NCI-H187 (cell line): ENCODE measurements at regions not wholly inside any gene's neighbourhood (a gene's known extent, or its start where the extent isn't known, plus 50 kb on each side); places are given as distances from the start of the nearest gene placed in this dataset.

Experiments
- DNase-seq, 2 experiments: peaks; one replicate each; lab custom pipeline; 2025; lab: John Stamatoyannopoulos, UW

GRCh38 chr18:67232406-67232805 lies 284.1 kb downstream of the DSEL start:
- no peak for DNase-seq

GRCh38 chr18:67222887-67223286 lies 293.6 kb downstream of the DSEL start:
- DNase-seq = no peak

- DNase-seq = no peak
Measured at GRCh38 chr18:67219821-67220220, 296.7 kb downstream of the DSEL start.

- DNase-seq = no peak
Measured at GRCh38 chr18:67218556-67218955, 298.0 kb downstream of the DSEL start.

- no peak for DNase-seq
Measured at GRCh38 chr18:67217551-67218166, 298.9 kb downstream of the DSEL start.

- no peak for DNase-seq
Measured at GRCh38 chr18:67216846-67217245, 299.7 kb downstream of the DSEL start.

GRCh38 chr18:67215686-67216085 lies 300.8 kb downstream of the DSEL start:
- DNase-seq = no peak

- no peak for DNase-seq
Measured at GRCh38 chr18:67211646-67212045, 304.9 kb downstream of the DSEL start.

GRCh38 chr18:67200665-67201064 lies 315.9 kb downstream of the DSEL start:
- no peak for DNase-seq

GRCh38 chr18:67199993-67200617 lies 316.4 kb downstream of the DSEL start:
- no peak for DNase-seq

- no peak for DNase-seq
Measured at GRCh38 chr18:67194886-67195285, 321.6 kb downstream of the DSEL start.

- no peak for DNase-seq
Measured at GRCh38 chr18:67192535-67192934, 324.0 kb downstream of the DSEL start.

- no peak for DNase-seq
Measured at GRCh38 chr18:67183398-67183797, 333.1 kb downstream of the DSEL start.

- no peak for DNase-seq
Measured at GRCh38 chr18:67179726-67180125, 336.8 kb downstream of the DSEL start.

- DNase-seq = no peak
Measured at GRCh38 chr18:67159662-67160061, 356.9 kb downstream of the DSEL start.

- DNase-seq = no peak
Measured at GRCh38 chr18:67154979-67155378, 361.5 kb downstream of the DSEL start.

GRCh38 chr18:67151366-67151765 lies 365.2 kb downstream of the DSEL start:
- DNase-seq = no peak

GRCh38 chr18:67145586-67146292 lies 370.8 kb downstream of the DSEL start:
- DNase-seq = no peak

GRCh38 chr18:67144329-67144728 lies 372.2 kb downstream of the DSEL start:
- no peak for DNase-seq

- DNase-seq = no peak
Measured at GRCh38 chr18:67143028-67143427, 373.5 kb downstream of the DSEL start.

- DNase-seq = no peak
Measured at GRCh38 chr18:67142604-67143003, 373.9 kb downstream of the DSEL start.

GRCh38 chr18:67140495-67140894 lies 376.0 kb downstream of the DSEL start:
- no peak for DNase-seq

- no peak for DNase-seq
Measured at GRCh38 chr18:67139899-67140298, 376.6 kb downstream of the DSEL start.
